Vagina (tissue), 2 donors: ENCODE measurements at regions not wholly inside any gene's neighbourhood (a gene's known extent, or its start where the extent isn't known, plus 50 kb on each side); places are given as distances from the start of the nearest gene placed in this dataset.

Experiments
- DNase-seq, 2 donors: peaks; one replicate each; pipeline ENCODE4 v3.0.0-alpha.2; 2017; ENCODE audit errors: extremely low spot score in 2 of 2
- H3K27ac ChIP-seq: fragments of 200-600 bp; sonication (generic); one replicate; pipeline ENCODE4 v1.5.1; 2019
- H3K27me3 ChIP-seq: fragments of 200-600 bp; sonication (generic); one replicate; pipeline ENCODE4 v1.5.1; 2019
- H3K36me3 ChIP-seq, 2 donors: fragments of 200-600 bp; sonication (generic); one replicate each; pipeline ENCODE4 v1.5.1; 2017 to 2019
- H3K4me1 ChIP-seq: fragments of 200-600 bp; sonication (generic); one replicate; pipeline ENCODE4 v1.5.1; 2019
- H3K4me3 ChIP-seq, 2 donors: fragments of 200-600 bp; sonication (generic); 1 replicate in 1 of 2; 2 replicates in 1 of 2; pipeline ENCODE4 v1.5.1; 2016 to 2019
- H3K9me3 ChIP-seq: fragments of 200-600 bp; sonication (generic); one replicate; pipeline ENCODE4 v1.5.1; 2019
- CTCF ChIP-seq, 3 experiments: fragments of 450-650 bp in 2 of 3; fragments of 200-600 bp in 1 of 3; sonication (generic) in 1 of 3; IDR thresholded peaks; one replicate each; pipeline ENCODE4 v1.5.1; 2017 to 2019; ENCODE audit warnings: antibody characterized with exemption in 3 of 3, mild to moderate bottlenecking in 2 of 3, moderate library complexity in 2 of 3
- POLR2A ChIP-seq, 2 donors: fragments of 450-650 bp; IDR thresholded peaks; one replicate each; pipeline ENCODE4 v1.6.1; 2017; ENCODE audit warnings: antibody characterized with exemption in 2 of 2, mild to moderate bottlenecking in 2 of 2, moderate library complexity in 2 of 2
- POLR2AphosphoS5 ChIP-seq, 2 donors: sonication (generic); formaldehyde crosslinking; IDR thresholded peaks; one replicate each; pipeline ENCODE4 v1.9.0; 2017; ENCODE audit warnings: antibody characterized with exemption in 2 of 2, mild to moderate bottlenecking in 2 of 2, low read depth in 1 of 2; ENCODE audit not compliant: insufficient read depth in 1 of 2
- intact Hi-C: fragments of 100-400 bp; cut with DNase I; formaldehyde crosslinking; loops from one replicate; pipeline ENCODE4 v1.15.1; 2023

GRCh38 chr5:138632900-138633489 is 57.8 kb upstream of the HSPA9 start:
- no peak for DNase-seq
- TF ChIP-seq POLR2AphosphoS5 (IDR thresholded peaks at IDR 0.05; ENCODE audit: insufficient read depth in 1 of 2, low read depth in 1 of 2), result no peak
- peak in 1 of 3 experiments; percentile 16 for TF ChIP-seq CTCF (IDR thresholded peaks at IDR 0.05)
- no peak overlapping the region for H3K27ac ChIP-seq
- no peaks in the 10 kb centered on the region for H3K36me3 ChIP-seq
- H3K27me3 ChIP-seq, result no peaks in the 10 kb centered on the region
- H3K4me3 ChIP-seq, result no peak overlapping the region
- H3K4me1 ChIP-seq, result peaks cover 21% of the 10 kb centered on the region
- intact Hi-C loops, result no loop called here
- no peaks in the 10 kb centered on the region for H3K9me3 ChIP-seq

- no peak overlapping the region for H3K27ac ChIP-seq
- no peak for DNase-seq
Observed at GRCh38 chr5:138631096-138631928, 56.1 kb upstream of the HSPA9 start.

GRCh38 chr5:138629392-138629791 is 54.2 kb upstream of the HSPA9 start:
- Histone ChIP-seq H3K4me1 (peaks cover 13% of the 10 kb centered on the region), H3K4me3 (no peak overlapping the region), H3K27me3 (no peaks in the 10 kb centered on the region), H3K36me3 (no peaks in the 10 kb centered on the region), H3K27ac (no peak overlapping the region), H3K9me3 (no peaks in the 10 kb centered on the region)
- DNase-seq, result no peak
- intact Hi-C loops, result no loop called here
- TF ChIP-seq POLR2A (IDR thresholded peaks at IDR 0.05), result no peak
- no peak for TF ChIP-seq CTCF (IDR thresholded peaks at IDR 0.05)

More at GRCh38 chr5:138631096-138631928, 56.1 kb upstream of the HSPA9 start:
- TF ChIP-seq POLR2AphosphoS5 (IDR thresholded peaks at IDR 0.05; ENCODE audit: insufficient read depth in 1 of 2, low read depth in 1 of 2) (no peak), POLR2A (IDR thresholded peaks at IDR 0.05) (no peak), CTCF (IDR thresholded peaks at IDR 0.05) (no peak)
- H3K4me1 ChIP-seq, result peaks cover 21% of the 10 kb centered on the region
- no peaks in the 10 kb centered on the region for H3K36me3 ChIP-seq
- H3K27me3 ChIP-seq, result no peaks in the 10 kb centered on the region
- no peak overlapping the region for H3K4me3 ChIP-seq
- intact Hi-C loops, result no loop called here
- no peaks in the 10 kb centered on the region for H3K9me3 ChIP-seq

GRCh38 chr5:138626333-138626944 is 51.2 kb upstream of the HSPA9 start:
- Histone ChIP-seq H3K4me3 (no peak overlapping the region), H3K9me3 (no peaks in the 10 kb centered on the region), H3K27me3 (no peaks in the 10 kb centered on the region), H3K36me3 (no peaks in the 10 kb centered on the region), H3K4me1 (no peaks in the 10 kb centered on the region), H3K27ac (no peak overlapping the region)
- no peak for DNase-seq
- intact Hi-C loops, result no loop called here
- no peak for TF ChIP-seq POLR2AphosphoS5 (IDR thresholded peaks at IDR 0.05; ENCODE audit: insufficient read depth in 1 of 2, low read depth in 1 of 2)

GRCh38 chr5:138625134-138625533 is 49.9 kb upstream of the HSPA9 start:
- Histone ChIP-seq H3K36me3 (no peaks in the 10 kb centered on the region), H3K27me3 (no peaks in the 10 kb centered on the region), H3K4me1 (no peaks in the 10 kb centered on the region), H3K9me3 (no peaks in the 10 kb centered on the region), H3K27ac (no peak overlapping the region), H3K4me3 (no peak overlapping the region)
- TF ChIP-seq CTCF (IDR thresholded peaks at IDR 0.05) (no peak), POLR2A (IDR thresholded peaks at IDR 0.05) (no peak), POLR2AphosphoS5 (IDR thresholded peaks at IDR 0.05; ENCODE audit: insufficient read depth in 1 of 2, low read depth in 1 of 2) (no peak)
- DNase-seq, result no peak
- intact Hi-C loops, result no loop called here
